Activated CD8-positive, alpha-beta T cell treated with anti-CD3 and anti-CD28 coated beads, Interleukin-2, amount 10 ng/mL, durations not matched to agents 7 days and 5 days (primary cell): ENCODE measurements at regions not wholly inside any gene's neighbourhood (a gene's known extent, or its start where the extent isn't known, plus 50 kb on each side); places are given as distances from the start of the nearest gene placed in this dataset.
"Not testable (repeated sequence)": the region's sequence is repeated elsewhere in the genome, so short reads cannot be mapped to it uniquely, and the experiment has no call there.

Experiments used
- ATAC-seq: fragments of 150-1000 bp; cut with Tn5 transposase; one replicate; pipeline ENCODE4 v1.10.0; 2021; ENCODE audit warnings: moderate library complexity
- CTCF ChIA-PET: fragments of 350-600 bp; sonication (Branson Sonifier 250); formaldehyde crosslinking; loops from one replicate; lab custom pipeline; 2021; ENCODE audit warnings: antibody characterized with exemption; lab: Charles Lee
- POLR2A ChIA-PET: fragments of 350-600 bp; sonication (Branson Sonifier 250); formaldehyde crosslinking; loops from one replicate; lab custom pipeline; 2021; ENCODE audit warnings: antibody characterized with exemption; lab: Charles Lee
- DNase-seq: peaks from one replicate; pipeline ENCODE4 v3.0.0-alpha.2; 2020
- H3K27ac Mint-ChIP-seq: one replicate; pipeline ENCODE4 v1.8.0; 2021; ENCODE audit warnings: mild to moderate bottlenecking, mixed read lengths
- H3K27me3 Mint-ChIP-seq: one replicate; pipeline ENCODE4 v1.8.0; 2021; ENCODE audit warnings: low read depth, mixed read lengths
- H3K36me3 Mint-ChIP-seq: one replicate; pipeline ENCODE4 v1.8.0; 2021; ENCODE audit warnings: low read depth, mixed read lengths
- H3K4me1 Mint-ChIP-seq: one replicate; pipeline ENCODE4 v1.8.0; 2021; ENCODE audit warnings: low read depth, mixed read lengths
- H3K4me3 Mint-ChIP-seq: one replicate; pipeline ENCODE4 v1.8.0; 2021; ENCODE audit warnings: mild to moderate bottlenecking, mixed read lengths
- H3K9me3 Mint-ChIP-seq: one replicate; pipeline ENCODE4 v1.8.0; 2022; ENCODE audit warnings: mixed read lengths; ENCODE audit not compliant: insufficient read depth

GRCh38 chr14:53285064-53285463 is 131.9 kb upstream of the DDHD1 start:
- CTCF ChIA-PET, result interaction anchor here (1.1 kb wide), 1 partner anchor 11 kb away, joined by 4 read pairs; no protein-coding TSS in a partner anchor
- Mint-ChIP-seq H3K27ac (no peak overlapping the region), H3K36me3 (no peaks in the 10 kb centered on the region), H3K9me3 (peaks cover 3% of the 10 kb centered on the region), H3K27me3 (no peaks in the 10 kb centered on the region), H3K4me1 (no peaks in the 10 kb centered on the region), H3K4me3 (no peak overlapping the region)
- POLR2A ChIA-PET, result no interaction called here
- DNase-seq (no peak), ATAC-seq (no peak)

- no peak overlapping the region for H3K4me3 Mint-ChIP-seq
- ChIA-PET POLR2A (no interaction called here), CTCF (no interaction called here)
- no peaks in the 10 kb centered on the region for H3K36me3 Mint-ChIP-seq
- DNase-seq, result no peak
- no peak for ATAC-seq
- H3K4me1 Mint-ChIP-seq, result no peaks in the 10 kb centered on the region
- H3K27ac Mint-ChIP-seq, result no peak overlapping the region
- peaks cover 6% of the 10 kb centered on the region for H3K9me3 Mint-ChIP-seq
- H3K27me3 Mint-ChIP-seq, result no peaks in the 10 kb centered on the region
These were observed 125.7 kb upstream of the DDHD1 start for GRCh38 chr14:53278602-53279506.

GRCh38 chr14:53273671-53274072 is 120.5 kb upstream of the DDHD1 start:
- Mint-ChIP-seq H3K4me3 (no peak overlapping the region), H3K36me3 (no peaks in the 10 kb centered on the region), H3K4me1 (no peaks in the 10 kb centered on the region), H3K27me3 (no peaks in the 10 kb centered on the region), H3K9me3 (no peaks in the 10 kb centered on the region), H3K27ac (no peak overlapping the region)
- POLR2A ChIA-PET, result no interaction called here
- DNase-seq (no peak), ATAC-seq (no peak)
- CTCF ChIA-PET, result no interaction called here

- no peaks in the 10 kb centered on the region for H3K36me3 Mint-ChIP-seq
- H3K4me1 Mint-ChIP-seq, result no peaks in the 10 kb centered on the region
- H3K27ac Mint-ChIP-seq, result no peak overlapping the region
- ATAC-seq (no peak), DNase-seq (no peak)
- ChIA-PET POLR2A (no interaction called here), CTCF (no interaction called here)
- H3K9me3 Mint-ChIP-seq, result peaks cover 5% of the 10 kb centered on the region
- H3K27me3 Mint-ChIP-seq, result peaks cover 8% of the 10 kb centered on the region
- H3K4me3 Mint-ChIP-seq, result no peak overlapping the region
These were observed 111.9 kb upstream of the DDHD1 start for GRCh38 chr14:53265025-53265424.

GRCh38 chr14:53260928-53261327 is 107.8 kb upstream of the DDHD1 start:
- H3K27ac Mint-ChIP-seq, result no peak overlapping the region
- peaks cover 8% of the 10 kb centered on the region for H3K9me3 Mint-ChIP-seq
- H3K36me3 Mint-ChIP-seq, result no peaks in the 10 kb centered on the region
- CTCF ChIA-PET, result interaction anchor here (1.1 to 1.3 kb wide), 2 partner anchors 11 to 43 kb away, joined by 3 read pairs; no protein-coding TSS in a partner anchor
- DNase-seq (no peak), ATAC-seq (no peak)
- H3K4me1 Mint-ChIP-seq, result no peaks in the 10 kb centered on the region
- H3K4me3 Mint-ChIP-seq, result no peak overlapping the region
- POLR2A ChIA-PET, result no interaction called here
- H3K27me3 Mint-ChIP-seq, result peaks cover 8% of the 10 kb centered on the region

GRCh38 chr14:53260286-53260685 is 107.2 kb upstream of the DDHD1 start:
- Mint-ChIP-seq H3K36me3 (no peaks in the 10 kb centered on the region), H3K27ac (no peak overlapping the region), H3K4me3 (no peak overlapping the region), H3K9me3 (peaks cover 15% of the 10 kb centered on the region), H3K27me3 (peaks cover 8% of the 10 kb centered on the region), H3K4me1 (no peaks in the 10 kb centered on the region)
- ChIA-PET CTCF (interaction anchor here (1.3 kb wide), 1 partner anchor 43 kb away, joined by 3 read pairs; no protein-coding TSS in a partner anchor), POLR2A (no interaction called here)
- ATAC-seq (no peak), DNase-seq (no peak)

GRCh38 chr14:53252141-53252540 is 99.0 kb upstream of the DDHD1 start:
- CTCF ChIA-PET, result interaction anchor here (0.7 to 2.0 kb wide), 2 partner anchors 44 to 71 kb away, joined by 3 to 4 read pairs; no protein-coding TSS in a partner anchor
- H3K4me1 Mint-ChIP-seq, result no peaks in the 10 kb centered on the region
- POLR2A ChIA-PET, result no interaction called here
- ATAC-seq (no peak), DNase-seq (no peak)
- peaks cover 4% of the 10 kb centered on the region for H3K27me3 Mint-ChIP-seq
- H3K4me3 Mint-ChIP-seq, result no peak overlapping the region
- no peaks in the 10 kb centered on the region for H3K36me3 Mint-ChIP-seq
- peaks cover 10% of the 10 kb centered on the region for H3K9me3 Mint-ChIP-seq
- H3K27ac Mint-ChIP-seq, result no peak overlapping the region

- H3K9me3 Mint-ChIP-seq, result no peaks in the 10 kb centered on the region
- no peak overlapping the region for H3K4me3 Mint-ChIP-seq
- ATAC-seq, result no peak
- no peak overlapping the region for H3K27ac Mint-ChIP-seq
- no peaks in the 10 kb centered on the region for H3K36me3 Mint-ChIP-seq
- H3K4me1 Mint-ChIP-seq, result no peaks in the 10 kb centered on the region
- H3K27me3 Mint-ChIP-seq, result peaks cover 4% of the 10 kb centered on the region
- CTCF ChIA-PET, result interaction anchor here (1.1 kb wide), 1 partner anchor 12 kb away, joined by 3 read pairs; no protein-coding TSS in a partner anchor
- no peak for DNase-seq
- POLR2A ChIA-PET, result no interaction called here
These were observed 95.9 kb upstream of the DDHD1 start for GRCh38 chr14:53249059-53249458.

- CTCF ChIA-PET, result no interaction called here
- DNase-seq, result no peak
- peaks cover 4% of the 10 kb centered on the region for H3K27me3 Mint-ChIP-seq
- H3K4me3 Mint-ChIP-seq, result no peak overlapping the region
- peaks cover under 1% of the 10 kb centered on the region for H3K9me3 Mint-ChIP-seq
- H3K36me3 Mint-ChIP-seq, result no peaks in the 10 kb centered on the region
- H3K27ac Mint-ChIP-seq, result no peak overlapping the region
- ATAC-seq, result no peak
- no peaks in the 10 kb centered on the region for H3K4me1 Mint-ChIP-seq
- POLR2A ChIA-PET, result no interaction called here
These were observed 94.7 kb upstream of the DDHD1 start for GRCh38 chr14:53247596-53248370.

GRCh38 chr14:53242898-53243297 is 89.8 kb upstream of the DDHD1 start:
- H3K27me3 Mint-ChIP-seq, POLR2A ChIA-PET, H3K4me1 Mint-ChIP-seq, H3K27ac Mint-ChIP-seq, CTCF ChIA-PET, H3K9me3 Mint-ChIP-seq, DNase-seq, ATAC-seq, H3K4me3 Mint-ChIP-seq, H3K36me3 Mint-ChIP-seq: not testable (repeated sequence)

- no peak overlapping the region for H3K27ac Mint-ChIP-seq
- H3K36me3 Mint-ChIP-seq, result peaks cover 2% of the 10 kb centered on the region
- DNase-seq (no peak), ATAC-seq (no peak)
- no peaks in the 10 kb centered on the region for H3K27me3 Mint-ChIP-seq
- ChIA-PET CTCF (no interaction called here), POLR2A (no interaction called here)
- peaks cover 6% of the 10 kb centered on the region for H3K9me3 Mint-ChIP-seq
- H3K4me3 Mint-ChIP-seq, result no peak overlapping the region
- peaks cover 3% of the 10 kb centered on the region for H3K4me1 Mint-ChIP-seq
These were observed 84.4 kb upstream of the DDHD1 start for GRCh38 chr14:53237488-53237887.

GRCh38 chr14:53236708-53237107 is 83.6 kb upstream of the DDHD1 start:
- DNase-seq (no peak), ATAC-seq (no peak)
- Mint-ChIP-seq H3K27ac (no peak overlapping the region), H3K27me3 (no peaks in the 10 kb centered on the region), H3K4me1 (peaks cover 3% of the 10 kb centered on the region), H3K36me3 (peaks cover 2% of the 10 kb centered on the region), H3K9me3 (no peaks in the 10 kb centered on the region), H3K4me3 (no peak overlapping the region)
- CTCF ChIA-PET, result no interaction called here
- POLR2A ChIA-PET, result no interaction called here
